Tibial nerve (tissue), 4 donors: ENCODE measurements at regions not wholly inside any gene's neighbourhood (a gene's known extent, or its start where the extent isn't known, plus 50 kb on each side); places are given as distances from the start of the nearest gene placed in this dataset.

Experiments
- DNase-seq, 2 donors: peaks; one replicate each; pipeline ENCODE4 v3.0.0-alpha.2; 2019; ENCODE audit warnings: low spot score in 2 of 2
- H3K27ac ChIP-seq, 4 donors: fragments of 200-600 bp; sonication (generic) in 3 of 4; one replicate each; pipeline ENCODE4 v1.5.1; 2017 to 2019; ENCODE audit warnings: mild to moderate bottlenecking in 1 of 4
- H3K27me3 ChIP-seq, 2 donors: fragments of 200-600 bp; sonication (generic) in 1 of 2; one replicate each; pipeline versions ENCODE4 v1.5.1 to v1.6.0; 2017 to 2019
- H3K36me3 ChIP-seq, 3 donors: fragments of 200-600 bp; sonication (generic); one replicate each; pipeline ENCODE4 v1.5.1; 2018 to 2019
- H3K4me1 ChIP-seq, 4 donors: fragments of 200-600 bp; sonication (generic) in 3 of 4; one replicate each; pipeline ENCODE4 v1.5.1; 2017 to 2019
- H3K4me3 ChIP-seq, 4 donors: fragments of 200-600 bp; sonication (generic) in 3 of 4; one replicate each; pipeline ENCODE4 v1.5.1; 2017 to 2019; ENCODE audit warnings: mild to moderate bottlenecking in 1 of 4, moderate library complexity in 1 of 4
- H3K9me3 ChIP-seq, 4 donors: fragments of 200-600 bp; sonication (generic) in 3 of 4; one replicate each; pipeline ENCODE4 v1.5.1; 2017 to 2019
- CTCF ChIP-seq, 5 experiments: fragments of 200-600 bp in 3 of 5; fragments of 450-650 bp in 2 of 5; sonication (generic) in 3 of 5; IDR thresholded peaks; one replicate each; pipeline ENCODE4 v1.5.1; 2016 to 2019; ENCODE audit warnings: antibody characterized with exemption in 5 of 5, mild to moderate bottlenecking in 3 of 5, moderate library complexity in 2 of 5
- EP300 ChIP-seq, 2 donors: sonication (generic); formaldehyde crosslinking; IDR thresholded peaks; one replicate each; pipeline ENCODE4 v1.6.1; 2017; ENCODE audit warnings: antibody characterized with exemption in 2 of 2, mild to moderate bottlenecking in 1 of 2
- POLR2A ChIP-seq, 2 donors: fragments of 450-650 bp; IDR thresholded peaks; one replicate each; pipeline ENCODE4 v1.6.1; 2017; ENCODE audit warnings: antibody characterized with exemption in 2 of 2, mild to moderate bottlenecking in 2 of 2, moderate library complexity in 2 of 2
- WGBS, 2 donors: methylation state at CpG; one replicate each; pipeline ENCODE4 v1.1.5; 2018; 5-methylcytosine and 5-hydroxymethylcytosine counted together

- Histone ChIP-seq H3K27me3 (no peaks in the 10 kb centered on the region), H3K9me3 (no peaks in the 10 kb centered on the region), H3K4me3 (no peak overlapping the region), H3K27ac (no peak overlapping the region), H3K4me1 (no peaks in the 10 kb centered on the region), H3K36me3 (no peaks in the 10 kb centered on the region)
- TF ChIP-seq CTCF (IDR thresholded peaks at IDR 0.05) = no peak
- TF ChIP-seq EP300 (IDR thresholded peaks at IDR 0.05) = no peak
- no peak for TF ChIP-seq POLR2A (IDR thresholded peaks at IDR 0.05)
- WGBS, 2 donors = 60 to 73% methylated on average over 8 of the region's 8 CpGs
- no peak for DNase-seq
These were observed 56.0 kb upstream of the GLI3 start for GRCh38 chr7:42292991-42293521.

GRCh38 chr7:42289473-42289872, 52.5 kb upstream of the GLI3 start:
- Histone ChIP-seq H3K4me3 (no peak overlapping the region), H3K27me3 (no peaks in the 10 kb centered on the region), H3K27ac (no peak overlapping the region), H3K36me3 (no peaks in the 10 kb centered on the region), H3K9me3 (no peaks in the 10 kb centered on the region), H3K4me1 (peaks cover 0 to 7% (median 0%) of the 10 kb centered on the region in 4 donors)
- no peak for TF ChIP-seq POLR2A (IDR thresholded peaks at IDR 0.05)
- TF ChIP-seq CTCF (IDR thresholded peaks at IDR 0.05) = no peak
- no peak for DNase-seq
- WGBS, 2 donors = 79% methylated on average over 1 of the region's 1 CpG
